ENCODE measurements at regions not wholly inside any gene's neighbourhood (a gene's known extent, or its start where the extent isn't known, plus 50 kb on each side); places are given as distances from the start of the nearest gene placed in this dataset.

DNA sequence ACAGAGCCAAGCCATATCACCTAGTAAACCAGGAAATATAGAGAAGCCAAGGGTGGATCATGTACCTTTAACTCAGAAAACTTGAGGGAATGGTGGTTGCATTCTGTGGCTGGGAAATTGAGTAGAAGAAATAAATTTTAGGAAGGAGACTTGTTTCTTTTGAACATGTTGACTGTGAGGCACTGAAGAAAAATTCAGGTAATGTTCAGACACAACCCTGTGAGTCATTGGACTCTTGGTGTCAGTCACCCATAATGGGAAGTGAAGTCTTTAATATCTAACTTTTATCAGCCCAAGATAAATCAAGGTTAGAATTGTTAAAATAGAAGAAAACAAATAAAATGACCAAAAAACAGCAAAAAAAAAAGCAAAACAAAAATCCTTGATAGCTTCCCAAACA lies 98.8 kb upstream of the GRIK2 start:
- Mint-ChIP-seq H3K27ac (no peak overlapping the region), H3K27me3 (no peaks in the 10 kb centered on the region), H3K36me3 (no peaks in the 10 kb centered on the region), H3K4me3 (no peak overlapping the region), H3K9me3 (peaks cover 10% of the 10 kb centered on the region), H3K4me1 (no peaks in the 10 kb centered on the region)
- DNase-seq: no peak
- CTCF ChIA-PET: no interaction called here

DNA sequence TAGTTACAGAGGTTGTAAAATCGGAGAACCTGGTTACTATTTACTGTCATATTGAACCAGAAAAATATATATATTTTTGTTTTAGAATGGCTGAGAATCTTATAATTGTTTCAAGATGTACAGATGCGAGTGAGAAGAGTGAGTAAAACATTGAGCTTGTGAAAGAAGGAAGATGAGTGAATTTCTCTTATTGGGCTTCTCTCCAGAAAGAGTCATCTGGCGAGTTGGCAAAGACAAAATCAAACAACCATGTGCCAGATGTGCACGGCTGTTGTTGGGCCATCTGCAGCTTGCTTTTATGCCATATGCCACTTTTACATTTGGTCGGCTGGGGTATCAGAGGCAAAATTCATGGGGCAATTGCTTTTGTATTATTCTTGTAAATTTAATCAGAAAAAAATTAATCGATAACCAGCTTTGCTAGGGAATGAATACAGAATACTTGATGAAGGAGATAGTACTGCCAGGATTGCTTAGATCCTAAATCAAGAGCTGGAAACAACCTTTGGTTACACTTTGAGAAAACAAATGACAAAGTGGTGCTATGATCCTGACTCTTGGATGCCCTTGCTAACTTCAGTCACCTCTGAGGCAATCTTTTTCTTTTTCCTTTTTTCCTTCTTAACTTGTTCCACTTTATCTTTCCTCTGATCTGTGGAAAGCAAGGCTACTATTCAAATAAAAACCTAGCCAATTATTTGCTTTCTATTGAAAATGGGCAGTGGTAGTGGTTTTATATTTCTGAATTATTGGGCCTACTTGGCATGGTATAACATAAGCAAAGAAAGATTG lies 97.1 kb upstream of the GRIK2 start:
- H3K27me3 Mint-ChIP-seq: no peaks in the 10 kb centered on the region
- no peak for DNase-seq
- no peak overlapping the region for H3K27ac Mint-ChIP-seq
- no peak overlapping the region for H3K4me3 Mint-ChIP-seq
- H3K36me3 Mint-ChIP-seq: no peaks in the 10 kb centered on the region
- CTCF ChIA-PET: no interaction called here
- H3K4me1 Mint-ChIP-seq: no peaks in the 10 kb centered on the region
- peaks cover 2% of the 10 kb centered on the region for H3K9me3 Mint-ChIP-seq

DNA sequence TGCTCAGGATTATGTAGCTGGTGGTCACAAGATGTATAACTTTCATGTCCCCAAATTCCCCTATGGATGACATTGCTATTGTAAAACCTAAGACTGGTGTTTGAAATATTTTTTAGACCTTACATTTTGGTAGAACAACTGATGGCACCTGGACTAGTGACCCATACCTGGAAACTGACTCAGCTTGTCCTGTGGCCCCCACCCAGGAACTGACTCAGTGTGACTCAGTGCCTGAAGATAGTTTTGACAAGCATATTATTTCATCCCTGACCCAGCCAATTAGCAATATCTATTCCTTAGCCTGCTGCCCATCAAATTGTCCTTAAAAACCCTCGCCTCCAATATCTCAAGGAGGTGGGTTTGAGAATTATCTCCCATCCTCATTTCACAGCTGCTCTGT lies 90.9 kb upstream of the GRIK2 start:
- no peak overlapping the region for H3K27ac Mint-ChIP-seq
- CTCF ChIA-PET: no interaction called here
- no peaks in the 10 kb centered on the region for H3K4me1 Mint-ChIP-seq
- no peaks in the 10 kb centered on the region for H3K36me3 Mint-ChIP-seq
- H3K27me3 Mint-ChIP-seq: no peaks in the 10 kb centered on the region
- no peak overlapping the region for H3K4me3 Mint-ChIP-seq
- peaks cover 12% of the 10 kb centered on the region for H3K9me3 Mint-ChIP-seq
- DNase-seq: no peak

DNA sequence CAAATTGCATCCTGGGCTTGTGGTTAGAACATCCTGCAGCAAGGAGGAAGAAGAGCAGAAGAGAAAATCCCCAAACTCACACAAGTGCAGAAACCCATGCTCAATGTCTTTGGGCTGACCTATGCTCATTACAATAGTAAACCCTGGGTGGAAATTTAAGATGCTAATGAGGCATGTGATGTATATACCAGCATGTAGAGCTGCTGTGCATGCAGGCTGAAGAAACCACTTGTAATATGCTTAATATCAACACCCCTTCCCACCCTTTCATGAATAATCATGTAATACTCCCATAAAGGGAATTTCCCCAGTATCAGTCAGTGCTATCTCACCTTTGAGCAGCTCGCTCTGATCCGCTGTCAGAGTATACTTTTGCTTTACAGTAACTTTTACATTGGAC lies 90.0 kb upstream of the GRIK2 start:
- CTCF ChIA-PET: no interaction called here
- no peaks in the 10 kb centered on the region for H3K4me1 Mint-ChIP-seq
- no peak overlapping the region for H3K4me3 Mint-ChIP-seq
- no peaks in the 10 kb centered on the region for H3K27me3 Mint-ChIP-seq
- no peaks in the 10 kb centered on the region for H3K36me3 Mint-ChIP-seq
- H3K9me3 Mint-ChIP-seq: peaks cover 12% of the 10 kb centered on the region
- H3K27ac Mint-ChIP-seq: no peak overlapping the region
- DNase-seq: no peak

DNA sequence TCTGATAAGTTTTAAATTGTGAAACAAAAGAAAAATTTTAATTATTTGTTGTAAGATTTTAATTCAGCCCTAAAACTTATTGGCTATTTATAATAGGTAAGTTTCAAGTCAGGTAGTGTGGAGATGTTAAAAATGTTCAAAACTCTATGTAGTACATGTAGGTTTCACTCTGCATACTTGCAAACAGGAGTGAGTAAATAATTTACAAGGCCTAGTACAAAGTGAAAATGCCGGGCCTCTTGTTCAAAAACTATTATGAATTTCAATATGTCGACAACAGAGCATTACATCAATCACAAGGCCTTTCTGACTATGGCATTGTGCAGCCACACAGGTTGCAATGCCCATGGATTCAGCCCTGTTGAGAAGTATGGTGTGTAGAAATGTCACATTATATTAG lies 80.9 kb upstream of the GRIK2 start:
- no peaks in the 10 kb centered on the region for H3K27me3 Mint-ChIP-seq
- H3K36me3 Mint-ChIP-seq: no peaks in the 10 kb centered on the region
- no peak for DNase-seq
- H3K4me1 Mint-ChIP-seq: no peaks in the 10 kb centered on the region
- H3K4me3 Mint-ChIP-seq: no peak overlapping the region
- H3K9me3 Mint-ChIP-seq: peaks cover 2% of the 10 kb centered on the region
- H3K27ac Mint-ChIP-seq: no peak overlapping the region
- CTCF ChIA-PET: no interaction called here

DNA sequence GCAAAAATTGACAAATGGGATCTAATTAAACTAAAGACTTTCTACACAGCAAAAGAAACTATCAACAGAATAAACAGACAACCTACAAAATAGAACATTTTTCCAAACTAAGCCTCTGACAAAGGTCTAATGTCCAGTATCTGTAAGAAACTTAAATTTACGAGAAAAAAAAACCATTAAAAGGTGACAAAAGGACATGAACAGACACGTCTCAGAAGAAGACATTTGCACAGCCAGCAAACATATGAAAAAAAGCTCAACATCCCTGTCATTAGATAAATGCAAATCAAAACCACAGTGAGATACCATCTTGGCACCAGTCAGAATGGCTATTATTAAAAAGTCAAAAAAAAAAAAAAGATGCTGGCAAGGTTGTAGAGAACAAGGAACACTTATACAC lies 70.6 kb upstream of the GRIK2 start:
- CTCF ChIA-PET: no interaction called here
- Mint-ChIP-seq H3K36me3 (no peaks in the 10 kb centered on the region), H3K27ac (no peak overlapping the region), H3K4me1 (no peaks in the 10 kb centered on the region), H3K4me3 (no peak overlapping the region), H3K9me3 (no peaks in the 10 kb centered on the region), H3K27me3 (no peaks in the 10 kb centered on the region)
- no peak for DNase-seq

DNA sequence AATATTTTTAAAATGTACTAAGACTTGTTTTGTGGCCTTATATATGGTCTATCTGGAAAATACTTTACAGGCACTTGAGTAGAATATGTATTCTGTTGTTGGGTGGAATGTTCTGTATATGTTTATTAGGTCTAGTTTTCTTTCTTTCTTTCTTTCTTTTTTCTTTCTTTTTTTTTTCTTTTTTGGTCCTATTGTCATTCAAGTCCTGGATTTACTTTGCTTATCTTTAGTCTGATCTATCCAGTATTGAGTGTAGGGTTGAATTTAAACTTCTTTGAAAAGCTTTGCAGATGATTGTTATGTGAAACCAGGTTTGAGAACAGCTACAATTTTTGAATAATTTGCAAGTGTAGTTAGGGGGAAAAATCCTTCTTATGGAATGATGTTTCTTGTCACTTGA lies 67.1 kb upstream of the GRIK2 start:
- H3K4me3 Mint-ChIP-seq: no peak overlapping the region
- no peaks in the 10 kb centered on the region for H3K36me3 Mint-ChIP-seq
- no peaks in the 10 kb centered on the region for H3K9me3 Mint-ChIP-seq
- CTCF ChIA-PET: interaction anchor here (0.7 kb wide), 1 partner anchor 305 kb away, joined by 3 read pairs; no protein-coding TSS in a partner anchor
- H3K27me3 Mint-ChIP-seq: no peaks in the 10 kb centered on the region
- DNase-seq: no peak
- H3K27ac Mint-ChIP-seq: no peak overlapping the region
- no peaks in the 10 kb centered on the region for H3K4me1 Mint-ChIP-seq

DNA sequence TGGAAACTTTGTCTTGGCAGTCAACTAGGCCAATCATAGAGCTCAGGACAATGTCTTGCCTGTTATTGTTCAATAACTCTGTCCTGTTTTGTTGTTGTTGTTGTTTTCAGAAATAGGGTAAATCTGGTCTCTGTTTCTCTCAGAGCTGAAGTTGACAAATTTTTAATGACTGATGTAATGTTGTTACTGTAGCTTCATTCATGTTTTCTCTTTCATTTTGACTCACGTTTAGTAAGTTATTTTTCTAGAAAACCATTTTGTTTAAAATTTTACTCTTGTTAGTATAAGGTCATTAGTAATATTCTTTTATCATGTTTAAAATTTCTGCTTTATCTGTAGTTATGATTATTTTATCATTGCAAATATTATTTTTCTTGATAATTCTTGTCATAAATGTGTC lies 51.6 kb upstream of the GRIK2 start:
- DNase-seq: no peak
- CTCF ChIA-PET: no interaction called here
- Mint-ChIP-seq H3K9me3 (peaks cover 4% of the 10 kb centered on the region), H3K4me3 (no peak overlapping the region), H3K36me3 (no peaks in the 10 kb centered on the region), H3K4me1 (no peaks in the 10 kb centered on the region), H3K27me3 (no peaks in the 10 kb centered on the region), H3K27ac (no peak overlapping the region)
